HG03432 (cell line): ENCODE measurements at regions not wholly inside any gene's neighbourhood (a gene's known extent, or its start where the extent isn't known, plus 50 kb on each side); places are given as distances from the start of the nearest gene placed in this dataset.

ENCODE experiments used
- ATAC-seq: cut with Tn5 transposase; IDR thresholded peaks from one replicate; pipeline ENCODE4 v1.9.1; 2021; ENCODE audit warnings: mild to moderate bottlenecking, moderate library complexity; ENCODE audit not compliant: unreplicated experiment

GRCh38 chr2:223503746-223504145 is 98.4 kb downstream of the SCG2 start:
- ATAC-seq: no peak

- ATAC-seq: no peak
These were observed 93.8 kb downstream of the SCG2 start for GRCh38 chr2:223508372-223508771.

GRCh38 chr2:223510713-223511112 is 91.4 kb downstream of the SCG2 start:
- ATAC-seq: no peak

- no peak for ATAC-seq
These were observed 91.0 kb downstream of the SCG2 start for GRCh38 chr2:223511168-223511567.

GRCh38 chr2:223513771-223514455 is 88.2 kb downstream of the SCG2 start:
- ATAC-seq: no peak

GRCh38 chr2:223519471-223519870 is 82.7 kb downstream of the SCG2 start:
- no peak for ATAC-seq

GRCh38 chr2:223522796-223523195 is 79.4 kb downstream of the SCG2 start:
- no peak for ATAC-seq

- ATAC-seq: no peak
These were observed 78.6 kb downstream of the SCG2 start for GRCh38 chr2:223523551-223524001.

- no peak for ATAC-seq
These were observed 78.1 kb downstream of the SCG2 start for GRCh38 chr2:223524066-223524465.

- no peak for ATAC-seq
These were observed 76.1 kb downstream of the SCG2 start for GRCh38 chr2:223526106-223526505.

GRCh38 chr2:223528036-223528435 is 74.1 kb downstream of the SCG2 start:
- no peak for ATAC-seq

- ATAC-seq: no peak
These were observed 72.5 kb downstream of the SCG2 start for GRCh38 chr2:223529696-223530095.

- ATAC-seq: no peak
These were observed 71.3 kb downstream of the SCG2 start for GRCh38 chr2:223530811-223531210.

- no peak for ATAC-seq
These were observed 70.0 kb downstream of the SCG2 start for GRCh38 chr2:223532161-223532560.

GRCh38 chr2:223532712-223533111 is 69.4 kb downstream of the SCG2 start:
- no peak for ATAC-seq

- no peak for ATAC-seq
These were observed 65.6 kb downstream of the SCG2 start for GRCh38 chr2:223536546-223536945.

- ATAC-seq: no peak
These were observed 65.0 kb downstream of the SCG2 start for GRCh38 chr2:223537115-223537514.

- no peak for ATAC-seq
These were observed 64.2 kb downstream of the SCG2 start for GRCh38 chr2:223537651-223538601.

GRCh38 chr2:223538920-223539440 is 63.2 kb downstream of the SCG2 start:
- no peak for ATAC-seq

GRCh38 chr2:223541546-223541945 is 60.6 kb downstream of the SCG2 start:
- ATAC-seq: no peak

- no peak for ATAC-seq
These were observed 59.7 kb downstream of the SCG2 start for GRCh38 chr2:223542501-223542900.

- ATAC-seq: no peak
These were observed 56.8 kb downstream of the SCG2 start for GRCh38 chr2:223545406-223545805.
